ENCODE measurements at regions not wholly inside any gene's neighbourhood (a gene's known extent, or its start where the extent isn't known, plus 50 kb on each side); places are given as distances from the start of the nearest gene placed in this dataset.
A peak's percentile ranks its signal among the peaks of the same experiment; 100 is the strongest.

- TF ChIP-seq GATA3 (IDR thresholded peaks at IDR 0.05; ENCODE audit: low read depth, low read length) (no peak), GATA2 (IDR thresholded peaks at IDR 0.05; ENCODE audit: low read depth, low read length) (peak; percentile 49; the same call in 1 of the 2 replicates)
These were observed 98.9 kb upstream of the TLE3 start for GRCh38 chr15:70196372-70197316.

- TF ChIP-seq GATA2 (IDR thresholded peaks at IDR 0.05; ENCODE audit: low read depth, low read length), result no peak
- TF ChIP-seq GATA3 (IDR thresholded peaks at IDR 0.05; ENCODE audit: low read depth, low read length), result no peak
These were observed 98.0 kb upstream of the TLE3 start for GRCh38 chr15:70195587-70196305.

GRCh38 chr15:70195171-70195570 is 97.5 kb upstream of the TLE3 start:
- TF ChIP-seq GATA3 (IDR thresholded peaks at IDR 0.05; ENCODE audit: low read depth, low read length) (no peak), GATA2 (IDR thresholded peaks at IDR 0.05; ENCODE audit: low read depth, low read length) (no peak)

GRCh38 chr15:70194266-70194665 is 96.5 kb upstream of the TLE3 start:
- TF ChIP-seq GATA2 (IDR thresholded peaks at IDR 0.05; ENCODE audit: low read depth, low read length), result no peak
- TF ChIP-seq GATA3 (IDR thresholded peaks at IDR 0.05; ENCODE audit: low read depth, low read length), result no peak

GRCh38 chr15:70193734-70194133 is 96.0 kb upstream of the TLE3 start:
- TF ChIP-seq GATA2 (IDR thresholded peaks at IDR 0.05; ENCODE audit: low read depth, low read length) (no peak), GATA3 (IDR thresholded peaks at IDR 0.05; ENCODE audit: low read depth, low read length) (no peak)

GRCh38 chr15:70192490-70192889 is 94.8 kb upstream of the TLE3 start:
- TF ChIP-seq GATA3 (IDR thresholded peaks at IDR 0.05; ENCODE audit: low read depth, low read length) (no peak), GATA2 (IDR thresholded peaks at IDR 0.05; ENCODE audit: low read depth, low read length) (no peak)

- no peak for TF ChIP-seq GATA3 (IDR thresholded peaks at IDR 0.05; ENCODE audit: low read depth, low read length)
- no peak for TF ChIP-seq GATA2 (IDR thresholded peaks at IDR 0.05; ENCODE audit: low read depth, low read length)
These were observed 94.3 kb upstream of the TLE3 start for GRCh38 chr15:70192041-70192440.

- TF ChIP-seq GATA2 (IDR thresholded peaks at IDR 0.05; ENCODE audit: low read depth, low read length) (no peak), GATA3 (IDR thresholded peaks at IDR 0.05; ENCODE audit: low read depth, low read length) (no peak)
These were observed 93.2 kb upstream of the TLE3 start for GRCh38 chr15:70190965-70191364.

GRCh38 chr15:70189826-70190695 is 92.3 kb upstream of the TLE3 start:
- TF ChIP-seq GATA2 (IDR thresholded peaks at IDR 0.05; ENCODE audit: low read depth, low read length), result no peak
- TF ChIP-seq GATA3 (IDR thresholded peaks at IDR 0.05; ENCODE audit: low read depth, low read length), result no peak

- no peak for TF ChIP-seq GATA3 (IDR thresholded peaks at IDR 0.05; ENCODE audit: low read depth, low read length)
- TF ChIP-seq GATA2 (IDR thresholded peaks at IDR 0.05; ENCODE audit: low read depth, low read length), result no peak
These were observed 90.6 kb upstream of the TLE3 start for GRCh38 chr15:70188286-70188685.

- TF ChIP-seq GATA3 (IDR thresholded peaks at IDR 0.05; ENCODE audit: low read depth, low read length) (no peak), GATA2 (IDR thresholded peaks at IDR 0.05; ENCODE audit: low read depth, low read length) (no peak)
These were observed 89.6 kb upstream of the TLE3 start for GRCh38 chr15:70187331-70187730.

- TF ChIP-seq GATA3 (IDR thresholded peaks at IDR 0.05; ENCODE audit: low read depth, low read length) (no peak), GATA2 (IDR thresholded peaks at IDR 0.05; ENCODE audit: low read depth, low read length) (no peak)
These were observed 88.4 kb upstream of the TLE3 start for GRCh38 chr15:70186152-70186551.

GRCh38 chr15:70185251-70185711 is 87.6 kb upstream of the TLE3 start:
- no peak for TF ChIP-seq GATA2 (IDR thresholded peaks at IDR 0.05; ENCODE audit: low read depth, low read length)
- no peak for TF ChIP-seq GATA3 (IDR thresholded peaks at IDR 0.05; ENCODE audit: low read depth, low read length)
